GM21529 (cell line): ENCODE measurements at regions not wholly inside any gene's neighbourhood (a gene's known extent, or its start where the extent isn't known, plus 50 kb on each side); places are given as distances from the start of the nearest gene placed in this dataset.

Experiments used
- ATAC-seq: cut with Tn5 transposase; IDR thresholded peaks from one replicate; pipeline ENCODE4 v1.9.1; 2021; ENCODE audit not compliant: unreplicated experiment

GRCh38 chr22:47634347-47634746 lies 871.9 kb downstream of the TBC1D22A start:
- no peak for ATAC-seq

GRCh38 chr22:47633111-47633510 lies 870.7 kb downstream of the TBC1D22A start:
- ATAC-seq = no peak

GRCh38 chr22:47632701-47633100 lies 870.3 kb downstream of the TBC1D22A start:
- no peak for ATAC-seq

- ATAC-seq = no peak
Observed at GRCh38 chr22:47631571-47632102, 869.2 kb downstream of the TBC1D22A start.

GRCh38 chr22:47630741-47631534 lies 868.5 kb downstream of the TBC1D22A start:
- no peak for ATAC-seq

- ATAC-seq = no peak
Observed at GRCh38 chr22:47629791-47630655, 867.6 kb downstream of the TBC1D22A start.

GRCh38 chr22:47629273-47629711 lies 866.8 kb downstream of the TBC1D22A start:
- ATAC-seq = no peak

- ATAC-seq = no peak
Observed at GRCh38 chr22:47628477-47629272, 866.2 kb downstream of the TBC1D22A start.

GRCh38 chr22:47627556-47628253 lies 865.3 kb downstream of the TBC1D22A start:
- ATAC-seq = no peak

GRCh38 chr22:47626428-47627390 lies 864.3 kb downstream of the TBC1D22A start:
- ATAC-seq = no peak

GRCh38 chr22:47625531-47626427 lies 863.3 kb downstream of the TBC1D22A start:
- ATAC-seq = no peak

- no peak for ATAC-seq
Observed at GRCh38 chr22:47625013-47625385, 862.5 kb downstream of the TBC1D22A start.

GRCh38 chr22:47624252-47625012 lies 862.0 kb downstream of the TBC1D22A start:
- no peak for ATAC-seq

- no peak for ATAC-seq
Observed at GRCh38 chr22:47623763-47624148, 861.3 kb downstream of the TBC1D22A start.

- ATAC-seq = no peak
Observed at GRCh38 chr22:47623066-47623762, 860.8 kb downstream of the TBC1D22A start.

GRCh38 chr22:47622541-47622940 lies 860.1 kb downstream of the TBC1D22A start:
- no peak for ATAC-seq

- ATAC-seq = no peak
Observed at GRCh38 chr22:47621253-47621652, 858.8 kb downstream of the TBC1D22A start.
